ENCODE measurements at regions not wholly inside any gene's neighbourhood (a gene's known extent, or its start where the extent isn't known, plus 50 kb on each side); places are given as distances from the start of the nearest gene placed in this dataset.
"Not testable (repeated sequence)": the region's sequence is repeated elsewhere in the genome, so short reads cannot be mapped to it uniquely, and the experiment has no call there.

DNA sequence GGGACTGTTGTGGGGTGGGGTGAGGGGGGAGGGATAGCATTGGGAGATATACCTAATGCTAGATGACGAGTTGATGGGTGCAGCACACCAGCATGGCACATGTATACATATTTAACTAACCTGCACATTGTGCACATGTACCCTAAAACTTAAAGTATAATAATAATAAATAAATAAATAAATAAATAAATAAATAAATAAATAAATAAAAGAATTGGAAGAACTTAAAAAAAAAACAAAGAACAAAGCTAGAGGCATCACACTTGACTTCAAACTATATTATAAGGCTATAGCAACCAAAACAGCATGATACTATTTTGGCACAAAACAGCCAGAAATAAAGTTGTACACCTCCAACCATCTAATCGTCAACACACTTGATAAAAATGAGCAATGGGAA is 106.5 kb upstream of the NDST3 start:
- not testable (repeated sequence) for DNase-seq (ENCODE audit: low spot score)

DNA sequence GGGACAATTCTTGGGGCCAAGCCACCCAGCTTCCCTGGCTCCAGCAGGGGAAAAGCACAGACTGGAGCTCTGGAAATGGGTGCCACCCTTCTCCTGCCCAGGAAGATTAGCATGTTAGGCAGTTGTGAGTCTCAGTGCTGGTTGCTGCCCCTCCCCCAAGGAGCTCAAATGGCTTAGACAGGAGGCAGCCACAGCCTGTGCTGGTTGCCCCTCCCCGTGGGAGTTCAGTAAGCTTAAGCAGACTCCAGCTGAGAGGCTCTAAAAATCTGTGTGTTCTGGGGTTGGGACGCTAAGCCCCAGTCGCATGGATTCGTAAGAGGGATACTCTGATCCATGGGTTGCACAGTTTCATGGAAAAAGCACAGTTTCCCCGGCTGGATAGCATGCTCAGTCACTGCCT is 92.7 kb upstream of the NDST3 start:
- no peak for DNase-seq (ENCODE audit: low spot score)

DNA sequence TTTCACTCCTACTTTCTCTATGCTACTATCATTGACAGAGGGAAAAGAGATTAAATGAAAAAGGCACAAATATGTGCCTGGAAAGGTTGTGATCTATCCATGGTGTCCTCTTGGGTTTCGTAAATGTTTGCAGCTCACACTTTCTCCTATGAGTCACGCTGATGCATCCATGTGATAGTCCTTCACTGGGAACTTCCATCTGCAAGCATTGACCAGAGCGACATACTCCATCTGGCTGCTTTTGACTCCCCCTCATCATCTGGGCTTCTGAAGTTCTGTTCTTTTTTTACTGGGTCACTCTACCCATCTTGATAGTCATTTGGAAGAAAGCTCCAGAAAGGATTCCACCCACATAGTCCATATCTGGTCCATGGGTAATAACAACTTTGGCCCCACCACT is 84.7 kb upstream of the NDST3 start:
- no peak for DNase-seq (ENCODE audit: low spot score)

DNA sequence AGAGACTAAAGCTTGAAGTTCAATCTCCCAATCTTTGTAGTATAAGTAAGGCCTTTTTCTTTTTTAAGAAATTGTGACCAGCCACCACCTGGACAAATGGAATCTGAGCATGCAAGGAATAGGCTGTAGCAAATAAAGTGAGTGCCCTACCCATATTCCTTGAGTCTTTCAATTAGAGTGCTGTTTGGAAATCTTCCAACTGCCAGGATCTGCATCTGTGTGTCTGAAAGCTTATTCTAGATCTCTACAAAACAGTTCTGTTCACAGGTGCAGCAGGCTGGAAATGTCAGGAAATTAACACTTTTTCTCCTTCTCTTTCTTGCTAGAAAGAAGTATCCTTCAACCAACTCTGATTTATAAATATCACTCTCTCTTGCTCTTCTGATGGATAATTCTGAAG is 76.7 kb upstream of the NDST3 start:
- DNase-seq (ENCODE audit: low spot score), result no peak

DNA sequence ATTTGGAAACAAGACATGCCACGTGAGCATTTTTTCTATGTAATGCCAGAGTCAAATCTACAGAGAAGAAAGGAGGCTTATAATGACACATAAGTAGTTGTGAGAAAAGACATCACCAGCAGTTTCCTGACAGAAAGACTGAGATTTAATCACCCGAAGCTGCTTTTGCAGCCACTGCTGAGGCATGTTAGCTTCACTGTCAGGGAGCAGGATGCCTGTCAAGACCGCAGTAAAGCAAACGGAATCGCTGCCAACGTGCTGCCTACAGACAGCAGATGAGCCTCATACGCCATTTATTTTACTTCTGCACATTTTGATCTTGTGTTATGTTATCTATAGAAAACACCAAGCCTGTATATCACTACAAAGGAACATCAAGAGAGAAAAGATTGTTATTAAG is 68.7 kb upstream of the NDST3 start:
- DNase-seq (ENCODE audit: low spot score), result peak; percentile 82

DNA sequence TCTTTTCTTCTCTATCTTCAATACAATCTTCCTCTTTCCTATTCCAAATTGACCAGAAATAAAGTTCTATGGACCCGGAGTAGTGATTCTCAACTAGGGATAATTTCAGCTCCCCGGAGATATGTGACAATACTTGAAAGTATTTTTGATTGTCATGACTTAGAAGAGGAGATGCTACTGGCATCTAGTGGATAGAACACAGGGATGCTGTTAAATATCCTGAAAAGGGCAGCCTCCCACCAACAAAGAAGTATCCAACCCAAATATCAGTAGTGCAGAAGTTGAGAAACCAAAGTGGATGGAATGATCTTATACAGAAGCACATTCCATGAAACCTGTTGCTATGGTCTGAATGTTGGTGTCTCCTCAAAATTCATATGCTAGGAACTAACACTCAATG is 65.7 kb upstream of the NDST3 start:
- DNase-seq (ENCODE audit: low spot score), result no peak

DNA sequence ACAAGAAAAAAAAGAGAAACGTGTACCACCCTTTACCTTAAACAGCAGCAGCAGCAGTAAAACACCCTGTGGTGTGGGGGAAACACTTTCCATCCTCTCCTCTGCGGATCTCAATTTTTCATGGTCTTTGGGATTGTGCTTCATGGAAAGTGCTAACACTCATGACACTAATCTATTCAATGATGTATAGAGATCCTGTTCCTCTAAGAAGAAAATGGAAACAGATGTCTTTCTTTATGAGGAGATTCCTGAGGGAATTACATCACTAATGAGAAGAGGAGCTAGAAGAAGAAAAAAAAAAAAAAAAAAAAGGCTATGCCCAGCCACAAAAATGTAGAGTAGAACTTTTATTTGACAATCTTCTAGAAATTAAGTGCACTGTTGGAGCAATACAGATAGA is 62.9 kb upstream of the NDST3 start:
- no peak for DNase-seq (ENCODE audit: low spot score)

DNA sequence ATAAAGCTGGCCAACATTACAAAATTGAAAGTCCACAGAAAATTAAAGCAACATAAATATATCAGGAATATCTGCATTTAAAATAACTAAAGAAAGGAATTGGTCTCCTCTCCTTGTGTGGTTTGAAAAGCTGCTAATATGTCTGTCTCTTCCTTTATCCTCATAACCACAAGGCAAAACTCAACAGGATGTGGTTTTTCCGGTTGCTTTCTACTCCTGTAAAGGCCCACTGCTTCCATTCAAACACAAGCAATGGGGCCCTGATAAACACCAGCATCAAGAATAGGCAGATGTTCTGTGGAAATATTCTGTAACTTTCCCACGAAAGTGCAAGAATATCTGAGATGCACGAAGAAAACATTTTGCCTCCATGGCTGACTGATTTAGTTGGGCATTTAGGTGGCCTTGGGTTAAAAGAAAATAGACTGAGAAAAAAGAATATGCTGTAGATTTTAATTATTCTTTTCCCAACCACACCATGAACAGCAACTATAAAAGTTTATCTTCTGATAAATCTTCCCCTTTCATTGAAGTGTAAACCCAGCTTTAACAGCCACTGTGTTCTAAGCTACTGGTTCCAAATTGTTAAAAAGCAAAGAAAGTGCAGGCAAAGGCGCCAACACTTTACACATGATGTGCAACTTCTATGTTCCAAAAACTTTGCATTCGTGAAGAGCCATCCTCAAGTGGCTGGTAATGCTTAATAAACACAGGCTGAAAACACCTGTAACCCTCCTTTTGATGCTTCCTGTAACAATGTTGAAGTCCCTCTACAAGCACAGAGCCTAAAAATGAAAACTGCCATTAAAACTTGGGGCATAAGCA is 50.5 kb upstream of the NDST3 start:
- no peak for DNase-seq (ENCODE audit: low spot score)

DNA sequence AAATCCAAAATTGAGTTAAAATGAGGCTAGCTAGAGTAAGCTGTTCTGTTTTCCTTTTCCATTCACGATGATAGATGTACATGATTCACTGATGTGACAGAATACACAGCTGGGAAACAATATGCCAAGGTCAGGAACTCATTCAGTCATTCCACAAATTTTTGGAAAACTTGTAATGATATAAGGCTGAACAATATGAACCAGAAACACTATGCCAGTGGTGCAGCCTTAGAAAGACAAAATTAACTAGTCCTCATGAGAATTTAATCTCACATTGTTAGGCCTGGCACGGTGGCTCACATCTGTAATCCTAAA is 50.0 kb upstream of the NDST3 start:
- DNase-seq (ENCODE audit: low spot score), result no peak

Measured in putamen (tissue), 1 donor.